ENCODE measurements at regions not wholly inside any gene's neighbourhood (a gene's known extent, or its start where the extent isn't known, plus 50 kb on each side); places are given as distances from the start of the nearest gene placed in this dataset.
"Not testable (repeated sequence)": the region's sequence is repeated elsewhere in the genome, so short reads cannot be mapped to it uniquely, and the experiment has no call there.

- TF ChIP-seq CTCF (conservative IDR thresholded peaks at IDR 0.05; ENCODE audit: low read length); EZH2phosphoT487 (IDR thresholded peaks at IDR 0.05; ENCODE audit: borderline replicate concordance, low read depth, low read length): not testable (repeated sequence)
Observed at GRCh38 chr7:56328327-56328726, 212.1 kb upstream of the NUPR2 start.

Measured in OCI-LY7 (cell line).